ENCODE measurements at regions not wholly inside any gene's neighbourhood (a gene's known extent, or its start where the extent isn't known, plus 50 kb on each side); places are given as distances from the start of the nearest gene placed in this dataset.

DNA sequence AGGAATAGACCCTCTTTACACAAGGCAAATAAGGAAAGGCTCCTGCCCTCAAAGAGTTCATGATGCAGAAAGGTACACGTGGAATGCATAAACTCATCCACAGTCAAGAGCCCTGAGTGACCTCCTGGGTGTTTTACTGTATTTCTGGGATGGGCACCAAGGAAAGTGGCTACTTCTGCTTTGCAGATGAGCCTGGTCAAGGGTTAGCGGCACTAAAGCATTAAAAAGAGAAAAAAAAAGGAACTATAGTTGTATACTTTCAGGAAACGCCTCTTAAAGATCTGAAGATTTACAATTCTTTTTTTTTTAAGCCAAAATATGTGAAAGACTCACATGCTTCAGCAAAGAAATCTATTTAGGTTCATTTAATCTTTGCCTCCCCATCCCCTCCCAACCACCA is 366.2 kb upstream of the PDE4D start:
- DNase-seq (ENCODE audit: low read depth) = no peak

DNA sequence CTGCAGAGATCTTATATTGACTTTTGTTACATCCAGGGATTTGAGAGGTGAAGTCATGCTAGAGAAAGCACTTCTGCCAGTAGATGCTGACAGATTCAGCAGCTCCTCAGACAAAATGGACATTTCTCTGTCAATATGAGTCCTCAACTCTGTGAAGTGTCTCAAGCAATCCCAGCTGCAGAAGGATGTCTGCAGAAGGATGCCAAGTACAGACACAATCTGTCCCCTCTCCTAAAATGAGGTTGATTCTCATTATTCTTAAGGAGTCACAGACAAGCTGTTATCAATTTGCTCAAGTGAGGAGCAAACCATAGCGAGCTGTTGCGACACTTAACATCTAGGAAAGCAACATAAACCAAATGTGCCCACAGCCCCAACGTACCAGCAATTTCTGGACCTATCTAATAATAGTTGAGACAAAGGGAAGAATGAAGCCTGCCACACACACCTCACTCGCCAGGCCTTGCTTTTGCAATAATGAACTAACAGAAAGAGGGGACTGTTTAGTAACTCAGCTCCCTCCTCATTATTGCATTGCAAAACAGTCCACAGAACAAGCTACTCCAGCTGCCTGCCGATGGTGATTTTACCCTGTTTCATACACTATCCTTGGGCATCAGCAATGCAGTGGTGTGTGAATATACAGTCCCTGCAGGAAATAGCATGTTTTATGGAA is 364.2 kb upstream of the PDE4D start:
- DNase-seq (ENCODE audit: low read depth) = no peak

- no peak for DNase-seq (ENCODE audit: low read depth)
These were observed 363.0 kb upstream of the PDE4D start for GRCh38 chr5:60256546-60256945.

DNA sequence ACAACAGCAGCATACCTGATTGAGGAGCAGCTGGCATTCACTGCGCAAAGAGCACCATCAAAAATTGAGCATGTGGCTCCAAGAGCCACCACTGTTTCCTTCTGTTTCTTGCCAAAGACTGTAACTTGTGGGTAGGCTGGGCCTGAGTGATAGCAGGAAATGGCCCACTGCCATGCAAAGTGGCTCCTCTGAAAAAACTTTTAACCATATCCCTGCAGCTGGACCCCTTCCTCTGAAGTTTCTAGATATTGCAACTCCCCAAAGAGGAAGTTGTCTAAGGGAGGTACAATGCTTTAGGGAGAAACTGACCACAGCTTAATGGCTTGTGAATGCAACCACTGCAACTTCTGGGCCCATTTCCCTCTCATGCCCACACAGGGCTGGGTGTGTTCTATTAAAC is 355.4 kb upstream of the PDE4D start:
- DNase-seq (ENCODE audit: low read depth) = no peak

DNA sequence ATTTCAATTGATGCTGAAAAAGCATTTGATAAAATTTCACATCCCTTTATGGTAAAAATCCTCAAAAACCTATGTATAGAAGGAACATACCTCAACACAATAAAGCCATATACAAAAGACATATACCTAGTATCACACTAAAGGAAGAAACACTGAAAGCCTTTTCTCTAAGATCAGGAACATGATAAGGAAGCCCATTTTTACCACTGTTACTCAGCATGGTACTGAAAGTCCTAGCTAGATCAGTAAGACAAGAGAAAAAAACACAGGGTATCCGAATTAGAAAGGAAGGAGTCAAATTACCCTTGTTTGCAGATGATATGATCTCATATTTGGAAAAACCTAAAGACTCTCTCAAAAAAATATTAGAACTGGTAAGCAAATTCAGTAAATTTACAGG is 350.2 kb upstream of the PDE4D start:
- no peak for DNase-seq (ENCODE audit: low read depth)

- no peak for DNase-seq (ENCODE audit: low read depth)
These were observed 338.7 kb upstream of the PDE4D start for GRCh38 chr5:60232036-60232795.

DNA sequence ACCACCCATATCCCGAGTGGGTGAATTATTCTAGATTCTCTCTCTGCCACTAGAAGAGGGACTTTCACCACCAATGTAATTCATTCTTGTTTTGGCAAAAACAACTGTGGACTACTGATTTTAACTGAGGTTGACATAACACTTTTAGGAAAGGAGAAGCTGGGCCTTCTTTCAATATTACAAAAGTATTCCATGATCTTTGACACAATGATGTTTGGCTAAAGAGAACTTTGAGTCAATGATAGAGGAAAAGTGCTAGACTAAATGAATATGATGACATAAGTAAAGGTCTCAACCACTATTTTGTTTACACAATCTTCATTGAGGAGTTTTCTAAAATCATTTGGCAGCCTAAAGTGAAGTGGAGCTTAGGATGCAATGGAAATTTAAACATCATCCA is 336.9 kb upstream of the PDE4D start:
- DNase-seq (ENCODE audit: low read depth) = no peak

DNA sequence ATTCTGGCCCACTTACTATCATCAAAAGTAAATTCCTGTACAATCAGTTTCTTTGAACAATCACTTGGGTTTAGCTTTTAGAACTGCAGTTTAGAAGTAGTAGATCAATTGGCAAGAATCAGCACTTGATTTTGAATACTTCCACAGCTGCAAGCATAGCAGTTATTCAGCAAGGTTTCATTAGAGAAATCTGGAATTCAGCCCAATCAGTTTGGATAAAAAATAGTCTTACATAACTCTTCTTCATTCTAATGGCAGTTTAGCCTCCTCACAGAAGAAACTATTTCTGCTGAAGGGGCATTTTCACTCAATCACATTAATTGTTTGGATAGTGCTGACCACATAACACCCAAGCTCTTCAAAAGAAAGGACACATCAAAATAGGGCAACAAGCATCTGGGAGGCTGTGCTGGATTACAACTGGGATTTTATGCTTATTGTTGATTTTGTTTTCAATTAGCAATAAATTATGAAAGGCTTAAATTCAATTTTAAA is 336.2 kb upstream of the PDE4D start:
- DNase-seq (ENCODE audit: low read depth) = no peak

DNA sequence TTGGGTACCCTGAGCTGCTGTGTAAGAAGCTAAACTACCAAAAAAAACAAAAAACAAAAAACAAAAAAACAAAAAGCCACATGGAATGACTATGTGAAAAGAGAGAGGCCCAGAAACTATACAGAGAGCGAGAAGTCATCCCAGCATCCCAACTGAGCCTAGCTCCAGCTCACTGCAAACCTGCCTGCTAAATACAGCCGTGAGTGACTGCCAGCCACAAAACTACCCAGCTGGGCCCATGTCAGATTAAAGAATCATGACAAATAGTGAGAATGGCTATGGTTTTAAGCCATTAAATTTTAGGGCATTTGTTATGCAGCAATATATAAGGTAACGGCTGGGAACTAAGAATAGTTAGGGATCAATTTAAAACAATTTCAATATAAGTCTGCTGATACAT is 335.1 kb upstream of the PDE4D start:
- no peak for DNase-seq (ENCODE audit: low read depth)

- no peak for DNase-seq (ENCODE audit: low read depth)
These were observed 332.6 kb upstream of the PDE4D start for GRCh38 chr5:60226128-60226527.

GRCh38 chr5:60223342-60223741 is 329.8 kb upstream of the PDE4D start:
- DNase-seq (ENCODE audit: low read depth) = peak; percentile 17

- DNase-seq (ENCODE audit: low read depth) = no peak
These were observed 326.4 kb upstream of the PDE4D start for GRCh38 chr5:60219921-60220320.

- DNase-seq (ENCODE audit: low read depth) = no peak
These were observed 317.3 kb upstream of the PDE4D start for GRCh38 chr5:60210810-60211209.

DNA sequence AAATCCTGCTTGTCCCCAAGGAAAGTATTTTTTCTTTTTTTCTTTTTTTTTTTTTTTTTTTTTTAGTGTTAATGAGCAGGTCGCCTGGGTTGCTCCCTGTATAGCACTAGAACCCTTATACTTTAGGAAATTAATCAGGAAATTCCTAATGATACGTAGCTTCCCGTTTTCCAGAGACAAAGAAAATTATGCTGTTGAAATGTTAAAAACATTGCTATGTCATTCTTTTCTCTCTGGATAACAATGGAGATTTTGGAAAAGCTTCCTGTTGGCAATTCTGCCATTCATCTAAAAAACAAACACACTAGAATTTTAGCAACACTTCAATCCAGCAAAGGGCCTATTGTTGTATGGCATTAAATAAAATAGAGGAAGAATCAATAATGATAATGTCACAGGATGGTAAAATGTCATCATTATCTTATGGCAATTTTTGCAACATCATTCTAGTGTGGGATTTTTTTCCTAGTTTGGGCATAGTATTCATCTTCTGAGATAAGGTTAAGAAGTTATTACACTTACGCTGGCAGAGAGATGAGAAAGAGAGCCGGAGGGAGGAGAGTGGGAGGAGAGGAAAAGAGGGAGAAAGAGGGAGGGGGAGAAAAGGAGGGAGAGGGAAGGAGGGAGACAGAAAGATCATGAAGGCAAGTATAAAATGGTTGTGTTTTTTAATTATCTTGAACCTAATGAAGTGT is 315.8 kb upstream of the PDE4D start:
- no peak for DNase-seq (ENCODE audit: low read depth)

GRCh38 chr5:60208716-60209115 is 315.2 kb upstream of the PDE4D start:
- DNase-seq (ENCODE audit: low read depth) = no peak

GRCh38 chr5:60207040-60207439 is 313.5 kb upstream of the PDE4D start:
- DNase-seq (ENCODE audit: low read depth) = no peak

GRCh38 chr5:60206234-60206633 is 312.7 kb upstream of the PDE4D start:
- DNase-seq (ENCODE audit: low read depth) = no peak

DNA sequence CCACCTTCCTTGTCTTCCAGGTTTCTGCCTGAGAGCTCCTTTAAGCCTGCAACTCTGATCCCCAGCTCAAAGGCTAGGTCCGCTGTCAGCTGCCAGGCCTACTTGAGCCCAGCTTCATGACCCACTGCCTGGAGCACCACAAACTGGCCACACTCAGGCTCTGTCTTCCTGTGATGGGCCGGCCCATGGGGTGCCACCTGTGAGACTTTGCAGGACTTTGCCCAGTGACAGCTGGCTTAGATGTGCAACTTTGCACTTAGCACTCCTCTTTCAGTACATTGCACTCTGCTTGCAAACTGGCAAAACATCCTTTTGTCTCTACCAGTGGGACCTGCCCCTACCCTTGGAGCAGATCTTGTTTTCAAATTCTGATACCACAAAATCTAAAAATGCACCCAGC is 311.5 kb upstream of the PDE4D start:
- DNase-seq (ENCODE audit: low read depth) = no peak

- peak; percentile 97 for DNase-seq (ENCODE audit: low read depth)
These were observed 303.0 kb upstream of the PDE4D start for GRCh38 chr5:60196385-60197113.

GRCh38 chr5:60195551-60195950 is 302.0 kb upstream of the PDE4D start:
- DNase-seq (ENCODE audit: low read depth) = no peak

DNA sequence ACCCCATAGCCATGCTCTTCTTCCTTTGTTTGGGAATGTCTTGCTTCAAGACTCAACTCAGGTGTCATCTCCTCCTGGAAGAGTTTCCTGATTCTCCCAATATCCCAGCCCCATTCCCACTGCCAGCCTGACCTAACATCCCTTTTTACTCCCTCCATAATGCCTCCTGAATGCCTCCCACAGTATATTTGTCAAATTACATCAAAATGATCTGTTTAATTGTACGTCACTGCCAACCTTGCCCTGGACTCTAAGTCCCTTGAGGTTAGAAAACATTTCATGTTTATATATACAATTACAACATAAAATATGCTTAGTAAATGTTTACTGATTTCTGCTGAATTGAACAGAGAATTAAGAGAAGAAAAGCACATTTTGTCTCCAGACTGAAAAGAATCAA is 301.6 kb upstream of the PDE4D start:
- no peak for DNase-seq (ENCODE audit: low read depth)
